DMS153 treated with DMSO at 0.1 percent for 48 hours (cell line): ENCODE measurements at regions not wholly inside any gene's neighbourhood (a gene's known extent, or its start where the extent isn't known, plus 50 kb on each side); places are given as distances from the start of the nearest gene placed in this dataset.

Experiments used
- DNase-seq: peaks from one replicate; lab custom pipeline; 2025; ENCODE audit not compliant: unreplicated experiment; lab: John Stamatoyannopoulos, UW

DNA sequence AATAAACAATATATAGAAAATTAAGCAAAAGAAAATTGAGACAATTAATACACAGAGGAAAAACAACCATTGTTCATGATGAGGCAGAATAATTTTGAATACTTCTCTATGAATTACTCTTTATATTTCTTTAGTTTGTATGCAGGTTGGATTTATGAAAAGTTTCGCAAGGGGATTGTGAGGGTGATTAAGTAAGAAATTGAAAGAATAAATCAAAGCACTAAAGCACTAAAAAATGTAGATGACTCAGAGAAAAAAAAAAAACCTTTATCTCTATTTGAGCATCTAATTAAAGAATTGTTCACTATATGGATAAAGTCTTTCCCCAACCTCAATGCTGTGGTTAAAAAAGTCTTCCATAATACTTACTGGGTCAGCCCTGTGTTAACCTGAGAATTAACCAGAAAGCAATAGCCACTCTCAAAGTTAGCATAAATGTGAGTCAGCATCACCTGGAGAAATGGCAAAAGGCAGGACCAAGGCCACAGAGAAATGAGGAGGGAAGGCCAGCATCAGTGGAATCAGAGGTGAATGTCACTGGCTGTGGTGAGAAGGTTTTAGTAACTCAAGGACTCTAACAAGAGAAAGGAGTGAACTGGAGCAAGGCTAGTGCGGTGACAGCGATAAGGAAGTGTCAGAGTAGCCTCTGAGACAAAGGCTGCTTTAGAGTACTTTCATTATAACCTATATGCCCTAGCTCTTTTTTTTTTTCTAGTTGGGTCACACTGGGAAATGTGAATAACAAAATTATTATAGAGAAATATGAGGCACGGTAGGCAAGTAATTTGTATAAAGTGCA is 310.4 kb downstream of the KCNC2 start:
- DNase-seq: no peak

DNA sequence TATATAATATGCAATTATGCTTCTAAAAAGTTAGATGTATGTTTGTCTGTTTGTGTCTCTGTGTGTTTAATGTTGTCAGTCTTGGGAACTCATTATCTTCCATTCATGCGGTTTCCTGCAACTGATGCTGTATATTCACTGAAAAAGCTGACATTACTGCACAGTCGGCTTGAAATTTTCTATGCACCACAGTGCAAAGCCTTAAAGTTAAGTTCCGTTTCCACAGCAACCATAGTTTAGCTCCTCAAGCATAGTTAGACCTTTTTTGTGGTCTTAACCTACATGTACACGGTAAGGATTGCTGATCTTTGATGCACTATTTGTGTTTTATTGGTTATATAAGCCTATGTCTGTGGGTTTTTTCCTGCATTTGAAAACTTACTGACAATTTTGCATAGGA is 309.4 kb downstream of the KCNC2 start:
- DNase-seq: no peak

DNA sequence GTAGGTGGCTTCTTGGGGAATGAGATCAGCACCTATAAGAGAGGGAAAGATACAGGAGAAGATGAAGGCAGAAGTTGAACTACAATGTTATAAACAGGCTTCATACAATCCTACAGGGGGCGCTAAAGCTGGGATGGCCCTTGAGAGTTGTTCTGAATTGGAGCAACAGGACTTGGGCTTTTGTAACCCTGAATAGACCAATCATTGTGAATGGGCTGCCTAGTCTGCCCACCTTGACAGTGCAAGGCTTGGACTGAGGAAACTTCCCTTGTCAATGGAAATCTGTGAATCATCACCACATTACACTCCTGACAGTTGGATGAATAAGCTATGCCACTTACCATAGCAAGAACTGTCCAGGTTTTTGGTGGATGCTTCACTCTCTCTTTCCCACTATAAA is 306.1 kb downstream of the KCNC2 start:
- no peak for DNase-seq

DNA sequence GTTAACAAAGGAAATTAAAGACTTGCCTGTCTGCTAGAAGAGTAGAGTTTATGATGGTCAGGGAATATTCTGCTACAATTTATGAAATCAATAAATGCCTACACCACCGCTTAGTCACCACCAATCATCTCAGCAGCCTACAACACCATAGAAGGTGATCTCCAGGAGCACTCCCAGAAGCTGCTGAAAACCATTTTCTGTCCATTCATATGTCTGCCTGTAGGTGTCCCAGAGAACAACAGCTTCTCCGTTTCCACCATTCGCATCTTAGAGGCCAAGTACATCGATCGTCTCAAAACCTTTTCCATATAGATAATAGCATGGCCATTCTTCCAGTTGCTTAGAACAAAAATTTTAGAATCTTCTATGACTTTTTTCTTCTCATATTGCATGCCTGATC is 303.4 kb downstream of the KCNC2 start:
- DNase-seq: no peak

DNA sequence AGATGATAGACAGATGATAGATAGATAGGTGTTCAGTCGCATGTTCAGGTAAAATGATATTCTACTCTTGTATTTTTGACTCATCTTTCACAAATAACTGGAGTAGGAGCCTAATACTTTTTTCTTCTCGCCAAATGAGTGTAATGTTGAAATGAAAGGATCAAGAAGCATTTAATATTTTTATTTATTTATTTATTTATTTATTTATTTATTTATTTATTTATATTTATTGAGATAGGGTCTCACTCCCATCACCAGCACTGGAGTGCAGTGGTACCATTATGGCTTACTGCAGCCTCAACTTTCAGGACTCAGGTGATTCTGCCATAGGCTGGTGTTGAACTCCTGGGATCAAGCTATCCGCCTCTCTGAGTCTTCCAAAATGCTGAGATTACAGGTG is 298.8 kb downstream of the KCNC2 start:
- no peak for DNase-seq

DNA sequence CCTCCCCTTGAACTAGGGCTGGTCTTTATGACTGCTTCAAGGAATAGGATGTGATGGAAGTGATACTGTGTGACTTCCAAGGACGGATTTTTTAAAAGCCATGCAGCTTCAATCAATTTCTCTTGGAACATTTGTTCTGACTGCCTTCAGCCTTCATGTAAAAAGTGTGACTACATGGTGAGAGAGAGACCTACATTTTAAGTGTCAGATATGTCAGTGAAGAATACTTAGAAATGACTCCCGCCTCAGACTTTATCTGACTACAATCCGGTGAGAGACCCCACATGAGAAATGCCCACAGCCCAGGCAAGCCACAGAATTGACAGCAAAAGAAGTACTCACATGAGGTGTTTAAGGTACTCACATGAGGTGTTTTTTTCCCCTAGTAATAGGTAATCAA is 295.3 kb downstream of the KCNC2 start:
- DNase-seq: no peak

DNA sequence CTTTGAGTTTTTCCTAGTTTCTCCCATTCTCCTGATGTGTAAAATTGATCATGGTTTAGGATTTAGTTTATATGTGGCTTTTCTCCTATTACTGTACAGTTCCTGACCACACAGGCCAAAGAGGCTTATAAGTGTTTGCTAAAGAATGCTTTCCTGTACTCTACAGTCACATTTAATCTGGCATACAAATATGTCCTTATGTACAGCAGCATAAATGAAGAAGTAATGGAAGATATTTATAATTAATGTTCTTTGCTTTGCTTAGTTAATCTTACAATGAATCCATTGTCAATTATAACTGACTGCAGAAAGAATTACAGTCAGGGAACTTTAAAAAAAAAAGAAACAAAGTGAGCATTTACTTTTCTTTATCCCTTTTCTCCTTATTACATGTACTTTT is 293.9 kb downstream of the KCNC2 start:
- DNase-seq: no peak

DNA sequence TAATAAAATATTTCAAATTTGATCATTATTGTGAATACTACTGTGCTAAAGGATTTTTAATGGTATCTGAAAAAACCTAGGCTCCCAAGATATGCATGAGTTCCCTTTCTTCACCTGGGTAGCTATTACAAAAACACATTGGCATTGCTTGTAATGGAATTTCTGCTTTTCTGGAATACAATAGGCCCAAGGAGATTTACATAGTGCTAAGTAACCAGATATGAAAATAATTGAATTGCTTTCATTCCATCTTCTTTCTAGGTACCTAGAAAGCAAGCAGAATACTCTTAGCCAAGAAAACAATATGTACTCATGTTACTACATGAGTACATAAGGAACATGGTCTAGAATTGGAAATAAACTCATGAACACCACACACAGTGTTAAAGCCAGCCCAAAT is 291.9 kb downstream of the KCNC2 start:
- no peak for DNase-seq

DNA sequence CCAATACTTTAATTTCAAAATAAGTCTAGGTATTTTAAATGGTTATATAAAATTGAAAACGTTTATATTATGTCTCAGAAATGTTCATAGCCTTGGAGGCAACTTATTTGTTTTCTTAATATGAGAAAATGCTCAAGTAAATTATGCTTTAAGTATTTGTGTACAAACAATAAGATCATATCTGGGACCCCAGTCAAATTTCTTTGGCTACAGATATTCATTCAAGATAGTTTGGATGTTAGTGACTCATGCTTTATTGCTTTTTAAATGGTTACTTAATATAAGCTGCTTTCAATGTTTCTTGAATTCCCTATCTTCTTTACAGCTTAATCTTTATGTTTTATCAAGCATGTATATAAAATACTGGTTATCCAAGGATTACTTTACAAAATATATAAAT is 291.3 kb downstream of the KCNC2 start:
- no peak for DNase-seq

DNA sequence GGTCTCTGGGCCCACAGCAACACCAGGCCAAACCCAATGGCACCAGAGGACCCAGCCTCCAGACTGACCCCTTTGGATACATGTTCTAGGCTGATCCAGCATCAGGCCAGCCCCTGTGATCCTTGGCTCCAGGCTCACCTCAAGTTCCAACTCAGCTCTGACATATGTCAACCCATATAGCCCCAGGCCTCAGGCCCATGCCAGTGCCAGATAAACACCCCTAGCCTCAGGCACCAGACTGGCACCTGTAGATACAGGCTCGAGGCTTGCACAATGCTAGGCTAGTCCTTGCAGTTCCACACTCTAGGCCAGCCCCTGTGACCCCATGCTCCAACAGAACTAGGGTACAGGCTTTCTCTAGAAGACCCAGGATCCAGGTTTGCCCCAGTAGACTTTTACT is 287.5 kb downstream of the KCNC2 start:
- no peak for DNase-seq

DNA sequence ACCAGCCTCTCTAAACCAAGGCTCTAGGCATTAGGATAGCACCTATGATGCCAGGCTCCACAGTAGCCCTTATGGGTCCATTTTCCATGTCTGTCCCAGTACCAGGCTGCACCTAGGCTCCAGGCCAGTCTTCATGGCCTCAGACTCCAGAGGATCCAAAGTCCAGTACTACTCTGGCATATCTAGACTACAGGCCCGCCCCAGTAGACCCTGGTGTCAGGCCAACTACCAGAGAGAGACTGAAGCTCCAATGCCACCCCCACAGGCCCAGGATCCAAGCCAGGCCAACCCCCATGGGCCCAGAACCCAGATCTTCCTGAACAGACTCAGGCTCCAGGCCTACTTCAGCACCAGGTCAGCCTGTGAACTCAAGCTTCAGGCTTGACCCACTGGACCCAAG is 287.0 kb downstream of the KCNC2 start:
- DNase-seq: no peak

DNA sequence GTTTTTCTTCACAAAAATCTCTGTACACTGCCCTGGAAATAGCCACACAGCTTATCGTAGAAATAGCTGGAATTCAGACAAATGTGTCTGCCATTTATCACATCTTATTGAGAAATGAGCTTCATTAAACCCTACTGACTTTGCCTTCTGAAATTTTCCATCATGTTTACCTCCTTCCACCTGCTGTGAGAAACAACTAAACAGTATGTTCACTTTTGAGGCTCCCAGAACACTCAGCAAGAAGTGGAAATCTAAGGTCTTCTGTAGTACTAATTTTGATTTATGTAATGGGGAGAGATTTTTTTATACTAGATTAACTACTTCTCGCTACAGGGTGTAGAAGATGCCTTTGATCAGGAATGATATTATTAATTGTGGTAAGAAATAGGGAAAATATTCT is 268.0 kb downstream of the KCNC2 start:
- DNase-seq: no peak

DNA sequence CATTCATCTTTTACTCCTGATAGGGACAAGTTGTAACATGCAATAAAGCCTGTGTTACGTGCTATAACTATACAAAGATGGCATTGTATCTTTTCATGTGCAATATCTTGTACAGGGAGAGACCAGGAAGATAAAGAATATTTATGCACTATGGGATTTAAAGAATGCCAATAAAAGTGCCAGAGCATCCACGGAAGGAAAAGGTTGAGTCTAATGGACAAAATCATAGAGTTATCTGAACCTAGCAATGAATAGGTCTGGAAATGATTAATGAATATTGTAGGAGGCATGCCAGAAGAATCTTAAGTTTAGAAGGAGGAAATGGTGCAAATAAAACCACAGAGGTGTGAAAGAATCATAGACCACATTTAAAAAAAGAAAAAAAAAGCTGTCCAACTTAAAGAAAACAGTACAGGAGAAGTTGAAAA is 263.9 kb downstream of the KCNC2 start:
- no peak for DNase-seq

DNA sequence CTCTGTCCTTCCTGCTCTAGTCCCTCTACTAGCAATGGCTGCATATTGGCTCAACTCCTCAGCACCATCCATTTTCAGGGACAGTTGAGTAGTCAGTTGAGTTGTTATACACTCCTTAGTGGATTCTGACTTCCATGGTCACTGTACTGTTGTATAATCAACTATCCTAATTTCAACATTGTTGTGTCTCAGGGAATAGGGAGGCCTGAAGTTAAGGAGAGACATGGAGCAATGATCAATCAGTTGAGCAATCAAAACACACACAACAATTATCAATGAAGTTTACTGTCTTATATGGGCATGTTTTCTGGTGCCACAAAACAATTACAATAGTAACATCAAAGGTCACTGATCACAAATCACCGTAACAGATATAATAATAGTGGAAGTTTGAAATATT is 255.9 kb downstream of the KCNC2 start:
- DNase-seq: no peak

DNA sequence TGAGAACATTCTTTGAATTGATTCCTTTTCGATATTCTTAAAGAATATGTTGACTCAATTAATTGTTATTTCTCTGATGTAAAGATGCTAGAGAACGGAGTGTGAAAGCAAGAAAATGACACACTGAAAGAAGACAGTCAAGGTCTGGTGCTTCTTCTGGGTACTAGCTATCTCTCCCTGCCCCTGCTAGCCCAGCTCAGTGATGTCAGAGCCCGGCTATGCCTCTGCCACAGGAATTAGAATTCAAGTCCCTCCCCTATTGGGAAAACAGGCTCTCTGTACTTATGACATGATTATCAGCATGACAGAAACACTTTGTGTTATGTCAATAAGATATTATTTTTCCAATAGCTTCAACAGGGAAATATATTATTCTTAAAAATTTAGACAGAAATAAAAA is 252.4 kb downstream of the KCNC2 start:
- DNase-seq: no peak

DNA sequence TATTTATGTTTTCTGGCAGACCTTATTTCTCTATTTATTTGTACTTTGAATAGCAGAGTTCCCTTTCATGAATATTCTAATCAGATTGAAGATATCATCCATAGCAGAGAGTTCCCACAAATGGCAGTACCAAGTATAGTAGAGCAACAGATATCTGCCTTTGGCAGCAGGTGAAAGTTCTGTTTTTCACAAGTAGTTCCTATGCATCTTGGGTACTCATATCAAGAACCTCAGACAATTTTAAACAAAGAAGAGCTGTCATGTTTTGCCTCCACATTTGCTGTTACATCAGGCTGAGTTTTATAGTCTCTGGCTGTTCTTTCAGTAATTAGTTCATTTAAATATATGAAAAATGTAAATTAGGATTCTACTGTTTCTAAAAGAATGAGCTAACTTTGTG is 252.0 kb downstream of the KCNC2 start:
- DNase-seq: no peak

DNA sequence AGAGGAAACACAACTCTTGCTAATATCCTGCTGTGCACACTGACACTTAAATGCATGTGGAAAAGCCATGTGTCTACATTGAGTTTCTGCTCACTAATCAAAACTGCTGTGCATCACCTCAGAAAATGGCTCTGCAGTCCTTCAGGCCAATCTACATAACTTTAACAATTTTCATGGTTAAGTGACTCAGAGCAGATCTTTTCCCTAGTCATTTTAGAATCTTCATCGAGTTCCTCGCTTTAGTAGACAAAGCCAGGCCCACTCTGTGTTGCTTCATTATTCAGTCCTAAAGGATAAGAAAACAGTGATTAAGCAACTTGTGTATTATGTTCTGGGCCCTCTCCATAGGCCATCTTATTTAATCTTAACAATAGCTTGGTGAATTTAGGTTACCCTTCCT is 250.0 kb downstream of the KCNC2 start:
- no peak for DNase-seq

DNA sequence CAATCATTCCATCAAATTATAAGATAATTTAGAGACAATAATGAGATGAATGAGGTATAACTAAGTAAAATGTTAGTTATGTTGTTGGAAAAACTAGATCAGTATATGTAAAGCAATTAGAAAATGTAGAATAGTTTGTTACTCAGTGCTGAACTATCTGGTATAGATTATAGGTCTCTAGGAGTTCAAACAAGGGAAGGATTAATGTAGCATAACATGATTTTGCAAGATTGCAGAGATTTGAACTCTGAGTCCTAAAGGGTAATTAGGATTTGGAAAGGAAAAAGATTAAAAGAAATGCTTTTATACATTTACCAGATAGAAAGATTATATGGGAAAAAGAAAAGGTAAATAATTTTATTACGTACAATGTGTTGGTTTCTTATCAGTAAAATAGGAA is 246.3 kb downstream of the KCNC2 start:
- DNase-seq: no peak

DNA sequence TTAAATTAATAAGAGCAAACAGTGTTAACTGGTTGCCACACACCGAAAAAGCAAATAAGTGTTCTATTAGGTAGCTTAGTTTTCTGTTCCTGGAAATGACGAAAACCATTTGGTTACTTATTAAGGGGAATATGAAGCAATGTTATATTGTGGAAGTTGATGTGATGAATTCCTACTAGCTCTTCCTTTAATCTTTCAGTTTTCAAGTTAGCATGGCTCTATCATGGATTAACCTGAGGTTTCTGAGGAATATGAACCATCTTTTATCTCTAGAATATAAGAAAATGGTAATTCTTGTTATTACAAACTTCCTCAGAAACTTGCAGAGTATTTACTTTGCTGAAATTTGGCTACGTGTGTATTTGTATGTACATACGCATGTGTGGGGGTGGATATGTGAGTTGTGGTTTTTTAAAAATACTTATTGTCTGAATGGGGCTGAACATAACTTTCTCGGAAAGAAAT is 245.7 kb downstream of the KCNC2 start:
- DNase-seq: no peak

DNA sequence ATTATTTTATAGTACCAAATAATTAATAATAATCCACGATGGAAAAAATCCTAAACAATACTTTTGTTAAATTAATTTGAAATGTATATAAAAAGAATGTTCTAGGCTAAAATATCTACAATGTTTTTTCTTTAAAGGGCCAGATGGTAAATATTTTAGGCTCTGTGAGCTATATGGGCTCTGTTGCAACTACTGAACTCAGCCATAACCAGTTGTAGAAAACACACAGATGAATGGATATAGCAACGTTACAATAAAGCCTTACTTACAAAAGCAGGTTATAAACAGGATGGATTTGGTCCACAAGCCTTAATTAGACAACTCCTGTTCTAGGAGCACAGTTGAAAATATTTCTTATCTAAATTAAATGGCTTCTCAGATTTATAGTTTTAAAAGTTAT is 245.2 kb downstream of the KCNC2 start:
- no peak for DNase-seq

DNA sequence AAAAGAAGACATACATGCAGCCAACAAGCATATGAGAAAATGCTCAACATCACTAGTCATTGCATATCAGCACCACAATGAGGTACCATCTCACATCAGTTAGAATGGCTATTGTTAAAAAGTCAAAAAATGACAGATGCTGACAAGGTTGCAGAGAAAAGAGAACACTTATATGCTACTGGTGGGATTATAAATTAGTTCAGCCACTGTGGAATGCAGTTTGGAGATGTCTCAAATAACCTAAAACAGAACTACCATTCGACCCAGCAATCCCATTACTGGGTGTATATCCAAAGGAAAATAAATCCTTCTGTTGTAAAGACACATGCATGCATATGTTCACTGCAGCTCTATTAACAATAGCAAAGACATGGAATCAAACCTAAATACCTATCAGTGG is 238.4 kb downstream of the KCNC2 start:
- DNase-seq: no peak

DNA sequence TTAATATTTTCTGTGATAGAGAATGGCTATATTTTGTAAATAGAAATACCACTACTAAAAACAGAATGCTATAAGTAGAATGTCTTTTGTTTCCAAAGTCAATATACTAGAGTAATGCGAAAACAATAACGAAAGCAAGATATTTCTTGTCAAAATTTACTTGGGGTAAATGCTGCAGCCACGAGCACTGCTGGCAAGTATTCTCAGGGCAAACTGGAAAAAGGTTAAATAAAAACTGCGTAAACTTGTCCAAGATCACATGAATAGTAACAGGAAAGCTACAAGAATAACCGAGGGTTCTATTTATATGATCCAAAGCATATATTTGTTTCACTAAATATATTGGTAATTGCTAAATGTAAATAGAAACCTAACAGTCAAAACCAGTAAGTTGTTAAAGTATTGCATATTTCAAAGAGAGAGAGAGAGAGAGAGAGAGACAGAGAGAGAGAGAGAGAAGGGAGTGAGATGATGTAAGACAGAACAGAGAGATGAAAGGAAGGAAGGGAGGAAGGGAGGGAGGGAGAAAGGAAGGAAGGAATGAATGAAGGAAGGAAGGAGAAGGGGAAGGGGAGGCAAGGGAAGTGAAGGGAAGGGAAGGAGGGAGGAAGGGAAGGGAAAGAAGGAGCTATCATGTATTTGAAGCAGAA is 231.7 kb downstream of the KCNC2 start:
- no peak for DNase-seq

DNA sequence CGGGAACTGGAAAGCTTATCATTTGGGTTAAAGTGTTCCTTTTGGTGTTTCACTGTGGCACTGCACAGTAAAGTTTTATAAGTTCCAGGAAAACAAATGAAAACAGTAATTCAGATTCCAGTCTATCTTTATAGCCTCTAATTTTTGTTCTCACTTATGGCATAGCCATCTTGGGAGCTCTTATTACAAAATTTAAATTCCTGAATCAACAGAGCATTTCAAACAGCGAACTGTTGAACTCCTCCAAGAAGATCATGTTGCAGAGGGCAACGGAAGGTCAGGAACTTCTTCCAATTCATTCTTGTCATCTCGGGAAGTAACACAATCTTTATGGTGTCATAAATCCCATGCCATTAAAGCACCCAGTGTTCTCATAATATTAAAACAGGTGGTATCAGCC is 229.1 kb downstream of the KCNC2 start:
- no peak for DNase-seq
